H54 (cell line): ENCODE measurements at regions not wholly inside any gene's neighbourhood (a gene's known extent, or its start where the extent isn't known, plus 50 kb on each side); places are given as distances from the start of the nearest gene placed in this dataset.

ENCODE experiments used
- DNase-seq: peaks from one replicate; pipeline ENCODE4 v3.0.0; 2011; ENCODE audit warnings: low spot score, mixed read lengths; ENCODE audit not compliant: insufficient read length
- FAIRE-seq: peaks from 3 replicates; lab custom pipeline; 2011; peaks lifted over from hg19 to GRCh38; lab: Jason Lieb, UNC
- POLR2A ChIP-seq: IDR thresholded peaks from 2 replicates; pipeline ENCODE4 v1.6.1; 2011; ENCODE audit warnings: low read depth, mild to moderate bottlenecking, low read length

DNA sequence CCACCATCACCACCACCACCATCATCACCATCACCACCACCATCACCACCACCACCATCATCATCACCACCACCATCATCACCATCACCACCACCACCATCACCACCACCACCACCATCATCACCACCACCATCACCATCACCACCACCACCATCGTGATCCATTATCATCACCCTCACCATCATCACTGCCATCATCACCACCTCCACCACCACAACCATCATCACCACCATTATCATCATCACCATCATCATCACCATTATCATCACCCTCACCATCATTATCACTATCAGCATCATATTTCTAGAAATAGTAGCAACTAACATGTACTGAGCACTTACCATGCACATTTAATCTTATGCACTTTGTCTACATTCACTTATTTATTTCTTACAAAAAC is 94.9 kb downstream of the C16orf95 start:
- no peak for TF ChIP-seq POLR2A
- no peak for DNase-seq
- FAIRE-seq = no peak

DNA sequence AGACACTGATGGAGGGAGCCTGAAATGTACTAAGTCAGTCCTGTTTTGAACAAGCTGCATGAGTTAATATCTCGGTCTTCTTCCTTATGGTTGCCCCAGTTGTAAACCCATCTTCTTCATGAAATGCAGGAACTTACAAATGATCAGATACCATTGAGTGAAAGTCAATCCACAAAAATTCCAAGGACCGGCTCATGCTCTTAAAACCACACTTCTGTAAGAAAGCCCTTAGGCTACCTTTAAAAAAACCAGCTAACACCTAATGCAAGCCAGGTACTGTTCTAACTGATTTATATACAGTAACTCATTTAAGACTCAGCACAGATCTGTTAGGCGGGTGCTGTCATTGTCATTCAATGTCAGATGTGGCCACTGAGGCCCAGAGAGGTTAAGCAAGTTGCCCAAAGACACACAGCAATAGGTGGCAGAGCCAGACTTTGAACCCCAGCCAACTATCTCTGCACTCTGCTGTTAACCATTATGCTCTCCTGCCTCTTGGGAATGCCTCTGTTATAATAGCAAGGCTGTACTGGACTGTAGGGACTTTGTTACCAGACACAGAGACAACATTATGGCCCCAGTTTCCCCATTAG is 93.4 kb downstream of the C16orf95 start:
- no peak for DNase-seq
- FAIRE-seq = no peak
- TF ChIP-seq POLR2A = no peak

GRCh38 chr16:87226926-87227295 is 90.3 kb downstream of the C16orf95 start:
- no peak for FAIRE-seq
- no peak for TF ChIP-seq POLR2A
- DNase-seq = no peak

DNA sequence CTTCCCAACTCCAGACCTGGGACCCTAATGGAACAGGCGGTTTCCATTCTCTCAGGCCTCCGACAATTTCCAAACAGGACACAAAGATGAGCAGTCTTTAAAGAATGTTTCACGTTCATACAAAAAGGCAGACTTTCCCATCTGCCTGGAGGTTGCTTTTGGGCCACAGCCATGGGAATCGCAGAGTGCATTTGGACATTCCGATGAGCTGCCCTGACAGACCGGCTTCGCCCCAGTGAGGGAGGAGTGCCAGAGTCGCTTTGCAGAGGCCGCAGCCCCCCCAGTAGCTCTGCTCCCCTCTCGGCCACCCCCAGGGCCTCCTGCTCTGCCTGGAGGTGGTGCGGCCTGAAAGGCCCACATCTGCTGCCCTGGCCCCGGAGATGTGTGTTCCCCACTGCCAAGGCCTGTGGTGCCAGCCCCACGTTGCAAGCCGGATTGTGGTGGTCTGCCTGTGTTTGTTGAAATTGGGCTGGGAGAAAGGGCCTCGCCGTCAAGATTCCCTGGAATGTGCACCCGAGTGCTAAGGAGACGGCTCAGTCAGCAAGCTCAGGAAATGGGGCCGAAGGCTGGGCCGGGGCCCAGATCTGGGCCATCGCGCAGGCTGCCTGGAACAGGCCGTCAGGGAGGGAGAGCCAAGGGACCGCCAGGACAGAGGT is 89.8 kb downstream of the C16orf95 start:
- no peak for TF ChIP-seq POLR2A
- no peak for FAIRE-seq
- no peak for DNase-seq

DNA sequence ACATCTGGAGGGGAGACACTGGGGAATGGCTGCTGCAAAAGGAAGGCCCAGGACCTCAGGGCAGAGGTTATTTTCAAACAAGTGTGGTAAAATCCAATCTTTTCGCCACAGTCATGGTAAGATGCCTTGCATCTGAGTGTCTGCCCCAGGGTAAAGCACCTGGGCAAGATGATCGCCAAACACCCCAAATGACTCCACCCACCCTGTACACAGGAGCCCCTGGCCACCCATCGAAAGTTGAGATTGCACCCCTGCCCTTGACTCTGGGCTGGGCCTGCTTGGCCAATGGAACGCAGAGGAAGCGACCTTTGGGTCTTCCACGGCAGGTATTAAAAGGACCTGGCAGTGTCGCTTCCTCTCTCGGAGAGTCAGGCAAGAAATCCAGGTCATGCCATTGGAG is 88.8 kb downstream of the C16orf95 start:
- FAIRE-seq = no peak

GRCh38 chr16:87229230-87230188 is 87.7 kb downstream of the C16orf95 start:
- FAIRE-seq = no peak
- no peak for DNase-seq
- no peak for TF ChIP-seq POLR2A

More for the DNA sequence above, 88.8 kb downstream of the C16orf95 start:
- TF ChIP-seq POLR2A = no peak
- DNase-seq = no peak

GRCh38 chr16:87230571-87230970 is 86.6 kb downstream of the C16orf95 start:
- no peak for TF ChIP-seq POLR2A
- no peak for FAIRE-seq
- no peak for DNase-seq

GRCh38 chr16:87231295-87231694 is 85.9 kb downstream of the C16orf95 start:
- no peak for FAIRE-seq
- TF ChIP-seq POLR2A = no peak
- DNase-seq = no peak

GRCh38 chr16:87231911-87232310 is 85.3 kb downstream of the C16orf95 start:
- no peak for DNase-seq
- FAIRE-seq = no peak
- no peak for TF ChIP-seq POLR2A

DNA sequence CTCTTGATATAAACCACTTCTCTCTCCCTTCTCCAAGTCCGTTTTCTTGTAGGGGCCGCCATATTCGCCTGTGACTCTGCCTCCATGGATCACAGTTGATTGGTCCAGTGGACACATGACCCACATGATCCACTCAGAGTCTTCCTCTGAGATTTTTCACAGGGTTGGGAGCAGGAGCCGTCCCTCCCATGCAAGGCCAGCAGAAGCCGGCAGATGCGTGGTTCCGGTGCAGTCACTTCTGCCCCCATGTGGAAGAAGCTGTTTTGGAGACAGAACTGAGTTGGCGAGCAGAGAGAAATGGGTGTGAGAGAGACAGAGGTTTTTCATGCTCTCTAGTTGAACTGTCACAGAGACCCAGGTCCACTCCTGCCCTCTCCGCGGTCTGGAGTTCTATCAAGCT is 83.3 kb downstream of the C16orf95 start:
- DNase-seq (no peak), FAIRE-seq (no peak)
- no peak for TF ChIP-seq POLR2A

DNA sequence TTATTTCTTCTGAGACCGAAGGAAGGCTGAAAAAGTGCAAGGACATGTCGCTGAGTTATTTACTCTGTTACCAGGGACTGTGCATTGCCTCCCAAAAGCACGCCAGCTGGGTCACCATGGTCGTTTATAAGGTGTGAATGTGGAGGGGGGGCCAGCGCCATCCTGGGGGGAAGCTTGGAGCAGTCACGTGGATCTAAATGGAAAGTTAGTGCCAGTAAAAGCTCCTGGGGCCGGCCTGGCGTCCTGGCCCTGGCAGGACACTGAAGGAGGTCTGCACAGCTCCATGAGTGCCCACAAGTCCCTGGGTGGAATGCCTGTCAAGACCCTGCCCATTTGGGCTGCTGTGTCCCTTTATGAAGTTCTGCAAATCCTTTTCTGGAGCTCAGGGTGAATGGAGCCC is 82.6 kb downstream of the C16orf95 start:
- TF ChIP-seq POLR2A = no peak
- DNase-seq (no peak), FAIRE-seq (no peak)

DNA sequence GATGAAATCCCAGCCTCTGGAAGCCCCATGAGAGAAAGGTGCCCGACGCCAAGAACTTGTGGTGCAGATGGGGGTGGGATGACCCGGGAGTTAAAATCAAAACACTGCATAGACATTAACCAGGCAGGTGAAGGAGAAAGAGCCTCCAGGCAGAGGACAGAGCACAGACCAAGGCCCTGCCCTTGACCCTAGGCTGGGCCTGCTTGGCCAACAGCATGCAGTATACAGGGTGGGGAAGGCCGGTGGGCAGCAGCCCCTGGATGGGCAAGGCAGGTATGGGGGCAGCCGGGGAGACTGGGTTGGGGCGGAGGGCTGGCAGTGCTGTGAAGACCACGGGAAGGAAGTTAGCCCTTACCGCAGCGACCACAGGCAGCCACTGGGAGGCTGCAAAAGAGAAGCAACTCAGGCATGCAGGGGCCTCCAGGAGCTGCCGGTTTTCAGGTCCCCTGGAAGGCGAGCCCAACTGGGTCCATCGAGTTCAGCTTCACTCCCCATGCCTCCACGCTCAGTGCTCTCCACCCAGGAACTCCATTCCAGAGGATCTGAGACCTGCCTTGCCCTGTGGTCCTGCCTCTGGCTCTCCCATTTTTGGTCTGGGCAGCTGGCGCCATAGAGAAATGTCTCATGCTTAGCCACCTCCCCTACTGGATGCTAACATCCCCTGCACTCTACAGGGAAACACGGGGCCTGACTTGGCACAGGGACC is 81.2 kb downstream of the C16orf95 start:
- TF ChIP-seq POLR2A = no peak
- FAIRE-seq (no peak), DNase-seq (no peak)

GRCh38 chr16:87236516-87237115 is 80.6 kb downstream of the C16orf95 start:
- no peak for TF ChIP-seq POLR2A
- FAIRE-seq = no peak
- no peak for DNase-seq
